Osteocyte (in vitro differentiated cells): ENCODE measurements at regions not wholly inside any gene's neighbourhood (a gene's known extent, or its start where the extent isn't known, plus 50 kb on each side); places are given as distances from the start of the nearest gene placed in this dataset.

Experiments used
- DNase-seq: peaks from one replicate; pipeline ENCODE4 v3.0.0; 2021; ENCODE audit warnings: mixed read lengths; ENCODE audit not compliant: unreplicated experiment; ENCODE audit errors: extremely low spot score
- H3K27ac Mint-ChIP-seq: one replicate; pipeline ENCODE4 v1.8.0; 2021; ENCODE audit warnings: mild to moderate bottlenecking, mixed read lengths; ENCODE audit not compliant: unreplicated experiment
- H3K27me3 Mint-ChIP-seq: one replicate; pipeline ENCODE4 v1.8.0; 2021; ENCODE audit warnings: mixed read lengths; ENCODE audit not compliant: unreplicated experiment
- H3K36me3 Mint-ChIP-seq: one replicate; pipeline ENCODE4 v1.8.0; 2021; ENCODE audit warnings: mixed read lengths; ENCODE audit not compliant: unreplicated experiment
- H3K4me1 Mint-ChIP-seq: one replicate; pipeline ENCODE4 v1.8.0; 2021; ENCODE audit warnings: mixed read lengths; ENCODE audit not compliant: unreplicated experiment
- H3K4me3 Mint-ChIP-seq: one replicate; pipeline ENCODE4 v1.8.0; 2021; ENCODE audit warnings: mild to moderate bottlenecking, moderate library complexity, mixed read lengths; ENCODE audit not compliant: unreplicated experiment
- H3K9me3 Mint-ChIP-seq: one replicate; pipeline ENCODE4 v1.8.0; 2021; ENCODE audit warnings: mixed read lengths; ENCODE audit not compliant: unreplicated experiment
- TF ChIP-seq, protein P1 (sequence below): fragments of 200-600 bp; sonication (generic); IDR thresholded peaks from 2 replicates; pipeline ENCODE4 v1.5.0; 2021; ENCODE audit warnings: antibody characterized with exemption, mild to moderate bottlenecking, moderate library complexity

DNA sequence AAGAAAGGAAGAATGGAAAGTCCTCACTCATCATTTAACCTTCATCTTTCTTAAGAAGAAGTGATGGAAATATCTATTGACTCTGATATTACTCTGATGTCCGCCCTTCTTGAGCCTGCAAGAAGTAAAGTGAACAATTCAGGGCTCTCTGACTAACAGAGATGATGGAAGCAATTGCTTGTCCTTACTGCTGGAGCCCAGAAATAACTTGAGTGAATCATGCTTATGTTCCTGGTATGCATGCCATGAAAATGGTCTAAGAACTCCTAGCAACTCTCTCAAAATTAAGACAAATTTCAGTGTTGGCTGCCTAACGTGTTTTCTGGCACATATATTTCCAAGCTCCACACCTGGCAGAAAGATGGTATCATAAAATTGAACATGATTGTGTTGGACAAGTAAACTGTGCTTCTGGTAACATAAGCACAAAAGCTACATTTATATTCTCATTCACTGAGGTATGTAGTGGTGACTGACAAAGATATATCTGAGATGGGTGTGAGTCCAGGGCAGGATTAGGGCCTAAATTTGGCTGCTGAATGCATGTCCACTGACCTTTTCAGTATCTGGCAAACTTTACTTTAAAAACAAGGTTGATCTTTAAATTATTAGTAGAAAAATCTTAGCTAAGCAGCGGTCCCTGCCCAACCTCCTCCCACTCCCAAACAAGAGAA lies 109.2 kb upstream of the OTUD4 start:
- no peak for DNase-seq
- Mint-ChIP-seq H3K4me1 (no peaks in the 10 kb centered on the region), H3K36me3 (no peaks in the 10 kb centered on the region), H3K4me3 (no peak overlapping the region), H3K27me3 (peaks cover 12% of the 10 kb centered on the region), H3K9me3 (no peaks in the 10 kb centered on the region), H3K27ac (no peak overlapping the region)
- TF ChIP-seq, protein P1, sequence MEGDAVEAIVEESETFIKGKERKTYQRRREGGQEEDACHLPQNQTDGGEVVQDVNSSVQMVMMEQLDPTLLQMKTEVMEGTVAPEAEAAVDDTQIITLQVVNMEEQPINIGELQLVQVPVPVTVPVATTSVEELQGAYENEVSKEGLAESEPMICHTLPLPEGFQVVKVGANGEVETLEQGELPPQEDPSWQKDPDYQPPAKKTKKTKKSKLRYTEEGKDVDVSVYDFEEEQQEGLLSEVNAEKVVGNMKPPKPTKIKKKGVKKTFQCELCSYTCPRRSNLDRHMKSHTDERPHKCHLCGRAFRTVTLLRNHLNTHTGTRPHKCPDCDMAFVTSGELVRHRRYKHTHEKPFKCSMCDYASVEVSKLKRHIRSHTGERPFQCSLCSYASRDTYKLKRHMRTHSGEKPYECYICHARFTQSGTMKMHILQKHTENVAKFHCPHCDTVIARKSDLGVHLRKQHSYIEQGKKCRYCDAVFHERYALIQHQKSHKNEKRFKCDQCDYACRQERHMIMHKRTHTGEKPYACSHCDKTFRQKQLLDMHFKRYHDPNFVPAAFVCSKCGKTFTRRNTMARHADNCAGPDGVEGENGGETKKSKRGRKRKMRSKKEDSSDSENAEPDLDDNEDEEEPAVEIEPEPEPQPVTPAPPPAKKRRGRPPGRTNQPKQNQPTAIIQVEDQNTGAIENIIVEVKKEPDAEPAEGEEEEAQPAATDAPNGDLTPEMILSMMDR = no peak

DNA sequence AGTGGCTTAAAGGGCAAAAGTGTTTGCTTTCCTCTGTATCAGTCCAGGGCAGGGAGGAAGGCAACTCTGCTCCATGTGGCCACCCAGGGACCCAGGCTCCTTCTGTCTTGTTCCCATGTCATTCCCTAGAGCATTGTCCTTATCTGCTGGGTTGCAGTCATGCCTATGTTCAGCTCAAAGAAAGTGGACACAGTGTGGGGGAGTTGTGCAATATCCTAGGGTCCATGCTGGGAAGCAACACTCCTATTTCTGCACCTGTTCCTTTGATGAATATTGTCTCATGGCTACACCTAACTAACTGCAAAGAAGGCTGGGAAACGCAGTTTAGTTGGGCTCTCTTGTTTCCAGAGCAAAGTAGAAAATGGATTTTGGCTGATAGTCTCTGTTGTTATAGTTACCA lies 107.0 kb upstream of the OTUD4 start:
- H3K4me3 Mint-ChIP-seq = no peak overlapping the region
- H3K9me3 Mint-ChIP-seq = no peaks in the 10 kb centered on the region
- TF ChIP-seq, protein P1 = no peak
- DNase-seq = no peak
- no peaks in the 10 kb centered on the region for H3K36me3 Mint-ChIP-seq
- peaks cover 11% of the 10 kb centered on the region for H3K27me3 Mint-ChIP-seq
- no peaks in the 10 kb centered on the region for H3K4me1 Mint-ChIP-seq
- H3K27ac Mint-ChIP-seq = no peak overlapping the region

DNA sequence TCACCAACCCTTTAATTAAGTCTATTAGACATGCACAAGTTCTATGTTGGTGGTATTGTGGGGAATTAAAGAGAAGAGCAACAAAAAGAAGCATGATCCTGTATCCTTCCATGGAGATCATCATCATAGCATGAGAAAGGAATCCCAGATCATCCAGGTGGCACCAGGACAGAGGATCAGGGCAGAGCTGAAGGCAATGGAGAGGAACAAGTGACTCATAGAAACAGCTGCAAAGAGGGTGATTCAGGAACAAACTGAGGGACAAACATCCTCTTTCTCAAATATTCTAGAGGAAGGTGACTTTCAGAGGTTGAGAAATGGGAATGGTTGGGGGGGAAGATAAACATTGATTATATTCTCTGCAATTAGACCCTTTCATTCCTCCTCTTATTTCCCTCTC lies 105.5 kb upstream of the OTUD4 start:
- no peak overlapping the region for H3K27ac Mint-ChIP-seq
- TF ChIP-seq, protein P1 = no peak
- no peaks in the 10 kb centered on the region for H3K36me3 Mint-ChIP-seq
- H3K4me1 Mint-ChIP-seq = no peaks in the 10 kb centered on the region
- H3K9me3 Mint-ChIP-seq = no peaks in the 10 kb centered on the region
- no peak for DNase-seq
- peaks cover 11% of the 10 kb centered on the region for H3K27me3 Mint-ChIP-seq
- H3K4me3 Mint-ChIP-seq = no peak overlapping the region

DNA sequence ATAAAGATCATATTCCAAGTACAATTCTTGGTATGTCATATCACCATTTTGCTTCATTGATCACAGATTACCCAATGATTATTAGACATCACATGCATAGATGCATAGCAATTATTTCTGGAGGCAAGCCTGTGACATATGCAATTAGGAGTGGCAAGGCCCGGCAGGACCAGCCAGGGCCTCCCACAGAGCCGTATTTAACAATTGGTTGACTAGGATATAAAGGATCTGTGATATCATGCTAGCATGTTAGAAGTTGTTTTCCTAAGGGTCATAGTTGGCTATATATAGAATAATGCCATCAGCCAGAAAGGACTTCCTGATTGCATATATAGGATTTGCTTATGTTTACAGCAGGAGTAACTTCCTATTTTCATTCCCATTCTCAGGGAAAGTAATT lies 103.5 kb upstream of the OTUD4 start:
- Mint-ChIP-seq H3K27me3 (peaks cover 11% of the 10 kb centered on the region), H3K9me3 (no peaks in the 10 kb centered on the region), H3K36me3 (no peaks in the 10 kb centered on the region), H3K4me3 (no peak overlapping the region), H3K27ac (no peak overlapping the region), H3K4me1 (no peaks in the 10 kb centered on the region)
- no peak for DNase-seq
- TF ChIP-seq, protein P1 = no peak

DNA sequence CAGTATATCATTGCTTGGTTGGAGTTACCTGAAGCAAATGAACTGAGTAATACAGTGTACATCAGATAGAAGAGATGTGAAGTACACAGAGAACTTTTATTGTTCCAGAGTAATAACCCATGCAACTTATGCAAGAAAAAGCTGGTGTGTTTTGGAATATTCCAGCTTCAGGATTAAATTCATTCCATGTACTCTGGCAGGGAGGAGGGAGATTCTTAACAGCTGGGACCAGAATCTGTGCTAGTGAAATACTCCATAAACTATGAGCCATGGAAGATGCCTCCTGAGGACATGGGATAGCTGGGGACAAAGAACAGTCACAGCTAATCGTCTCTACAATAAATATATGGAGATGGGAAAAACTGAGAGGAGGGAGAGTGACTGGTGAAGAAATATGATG lies 101.6 kb upstream of the OTUD4 start:
- Mint-ChIP-seq H3K27ac (no peak overlapping the region), H3K9me3 (no peaks in the 10 kb centered on the region), H3K4me3 (no peak overlapping the region), H3K27me3 (peaks cover 8% of the 10 kb centered on the region), H3K36me3 (no peaks in the 10 kb centered on the region), H3K4me1 (peaks cover 3% of the 10 kb centered on the region)
- DNase-seq = no peak
- TF ChIP-seq, protein P1 = no peak
